Liver (tissue), 3 donors: ENCODE measurements at regions not wholly inside any gene's neighbourhood (a gene's known extent, or its start where the extent isn't known, plus 50 kb on each side); places are given as distances from the start of the nearest gene placed in this dataset.

Source experiments
- GABPA ChIP-seq, 2 donors: IDR thresholded peaks in 1 of 2; conservative IDR thresholded peaks in 1 of 2; 2 replicates each; pipeline ENCODE4 v1.6.1; 2016; ENCODE audit warnings: antibody characterized with exemption in 2 of 2, mild to moderate bottlenecking in 1 of 2, moderate library complexity in 1 of 2
- HNF4G ChIP-seq: IDR thresholded peaks from 2 replicates; pipeline ENCODE4 v1.6.1; 2016; ENCODE audit warnings: antibody characterized with exemption
- RAD21 ChIP-seq, 2 donors: IDR thresholded peaks; 2 replicates each; pipeline ENCODE4 v1.6.1; 2016; ENCODE audit warnings: antibody characterized with exemption in 2 of 2, mild to moderate bottlenecking in 2 of 2
- SP1 ChIP-seq: IDR thresholded peaks from 2 replicates; pipeline ENCODE4 v1.6.1; 2018; ENCODE audit warnings: antibody characterized with exemption, mild to moderate bottlenecking
- TAF1 ChIP-seq: conservative IDR thresholded peaks from 2 replicates; pipeline ENCODE4 v1.6.1; 2016; ENCODE audit warnings: antibody characterized with exemption, mild to moderate bottlenecking
- YY1 ChIP-seq: IDR thresholded peaks from 2 replicates; pipeline ENCODE4 v1.6.1; 2016; ENCODE audit warnings: antibody characterized with exemption, mild to moderate bottlenecking
- TF ChIP-seq, protein P1 (sequence below): fragments of 150-350 bp; IDR thresholded peaks from 2 replicates; pipeline ENCODE4 v1.5.1; 2017; ENCODE audit warnings: improper control_type of control experiment, low read depth, low read length; ENCODE audit not compliant: missing input control
- TF ChIP-seq, protein P2 (sequence below): IDR thresholded peaks from 2 replicates; pipeline ENCODE4 v1.6.1; 2016; ENCODE audit warnings: antibody characterized with exemption
- TF ChIP-seq, protein P3 (sequence below): IDR thresholded peaks from 2 replicates; pipeline ENCODE4 v1.6.1; 2016; ENCODE audit warnings: antibody characterized with exemption, mild to moderate bottlenecking
- TF ChIP-seq, protein P4 (sequence below): IDR thresholded peaks from 2 replicates; pipeline ENCODE4 v1.6.1; 2016; ENCODE audit warnings: antibody characterized with exemption
- donor health status: healthy.
- donor health status: healthy.

DNA sequence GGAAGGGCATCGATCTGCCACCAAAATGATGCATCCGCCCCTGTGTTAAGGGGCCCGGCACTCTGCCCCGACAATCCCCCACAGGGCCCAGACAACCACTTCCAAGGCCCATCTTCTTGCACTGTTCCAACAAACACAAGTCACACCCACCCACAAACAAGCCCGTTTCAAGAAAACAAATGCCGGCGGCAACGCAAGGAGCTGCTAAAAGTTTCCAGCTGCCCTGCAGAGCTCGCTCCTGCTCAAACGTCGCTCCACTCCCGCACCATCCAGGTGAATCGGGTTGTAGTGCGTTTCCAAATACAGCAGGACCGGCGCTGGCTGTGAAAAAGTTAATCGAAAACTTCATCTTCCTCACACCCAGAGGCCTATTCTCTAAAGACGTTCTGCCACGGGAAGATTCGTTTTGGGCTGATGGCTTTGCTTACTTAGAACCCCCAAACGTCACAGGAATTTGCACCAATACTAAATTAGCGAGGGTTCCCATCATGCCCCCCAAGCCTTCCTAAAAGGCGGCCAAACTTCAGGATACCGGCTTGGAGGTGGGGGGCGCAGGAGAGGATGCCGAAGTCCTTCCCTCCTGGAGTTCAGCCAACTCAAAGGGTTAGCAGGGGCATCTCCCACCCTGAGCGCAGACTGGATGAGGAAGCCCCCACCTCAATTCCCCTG lies 107.4 kb upstream of the DOCK9 start:
- TF ChIP-seq, protein P1, sequence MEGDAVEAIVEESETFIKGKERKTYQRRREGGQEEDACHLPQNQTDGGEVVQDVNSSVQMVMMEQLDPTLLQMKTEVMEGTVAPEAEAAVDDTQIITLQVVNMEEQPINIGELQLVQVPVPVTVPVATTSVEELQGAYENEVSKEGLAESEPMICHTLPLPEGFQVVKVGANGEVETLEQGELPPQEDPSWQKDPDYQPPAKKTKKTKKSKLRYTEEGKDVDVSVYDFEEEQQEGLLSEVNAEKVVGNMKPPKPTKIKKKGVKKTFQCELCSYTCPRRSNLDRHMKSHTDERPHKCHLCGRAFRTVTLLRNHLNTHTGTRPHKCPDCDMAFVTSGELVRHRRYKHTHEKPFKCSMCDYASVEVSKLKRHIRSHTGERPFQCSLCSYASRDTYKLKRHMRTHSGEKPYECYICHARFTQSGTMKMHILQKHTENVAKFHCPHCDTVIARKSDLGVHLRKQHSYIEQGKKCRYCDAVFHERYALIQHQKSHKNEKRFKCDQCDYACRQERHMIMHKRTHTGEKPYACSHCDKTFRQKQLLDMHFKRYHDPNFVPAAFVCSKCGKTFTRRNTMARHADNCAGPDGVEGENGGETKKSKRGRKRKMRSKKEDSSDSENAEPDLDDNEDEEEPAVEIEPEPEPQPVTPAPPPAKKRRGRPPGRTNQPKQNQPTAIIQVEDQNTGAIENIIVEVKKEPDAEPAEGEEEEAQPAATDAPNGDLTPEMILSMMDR, result no peak
- TF ChIP-seq, protein P2, sequence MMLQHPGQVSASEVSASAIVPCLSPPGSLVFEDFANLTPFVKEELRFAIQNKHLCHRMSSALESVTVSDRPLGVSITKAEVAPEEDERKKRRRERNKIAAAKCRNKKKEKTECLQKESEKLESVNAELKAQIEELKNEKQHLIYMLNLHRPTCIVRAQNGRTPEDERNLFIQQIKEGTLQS, result no peak
- TF ChIP-seq, protein P3, sequence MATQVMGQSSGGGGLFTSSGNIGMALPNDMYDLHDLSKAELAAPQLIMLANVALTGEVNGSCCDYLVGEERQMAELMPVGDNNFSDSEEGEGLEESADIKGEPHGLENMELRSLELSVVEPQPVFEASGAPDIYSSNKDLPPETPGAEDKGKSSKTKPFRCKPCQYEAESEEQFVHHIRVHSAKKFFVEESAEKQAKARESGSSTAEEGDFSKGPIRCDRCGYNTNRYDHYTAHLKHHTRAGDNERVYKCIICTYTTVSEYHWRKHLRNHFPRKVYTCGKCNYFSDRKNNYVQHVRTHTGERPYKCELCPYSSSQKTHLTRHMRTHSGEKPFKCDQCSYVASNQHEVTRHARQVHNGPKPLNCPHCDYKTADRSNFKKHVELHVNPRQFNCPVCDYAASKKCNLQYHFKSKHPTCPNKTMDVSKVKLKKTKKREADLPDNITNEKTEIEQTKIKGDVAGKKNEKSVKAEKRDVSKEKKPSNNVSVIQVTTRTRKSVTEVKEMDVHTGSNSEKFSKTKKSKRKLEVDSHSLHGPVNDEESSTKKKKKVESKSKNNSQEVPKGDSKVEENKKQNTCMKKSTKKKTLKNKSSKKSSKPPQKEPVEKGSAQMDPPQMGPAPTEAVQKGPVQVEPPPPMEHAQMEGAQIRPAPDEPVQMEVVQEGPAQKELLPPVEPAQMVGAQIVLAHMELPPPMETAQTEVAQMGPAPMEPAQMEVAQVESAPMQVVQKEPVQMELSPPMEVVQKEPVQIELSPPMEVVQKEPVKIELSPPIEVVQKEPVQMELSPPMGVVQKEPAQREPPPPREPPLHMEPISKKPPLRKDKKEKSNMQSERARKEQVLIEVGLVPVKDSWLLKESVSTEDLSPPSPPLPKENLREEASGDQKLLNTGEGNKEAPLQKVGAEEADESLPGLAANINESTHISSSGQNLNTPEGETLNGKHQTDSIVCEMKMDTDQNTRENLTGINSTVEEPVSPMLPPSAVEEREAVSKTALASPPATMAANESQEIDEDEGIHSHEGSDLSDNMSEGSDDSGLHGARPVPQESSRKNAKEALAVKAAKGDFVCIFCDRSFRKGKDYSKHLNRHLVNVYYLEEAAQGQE, result no peak
- TF ChIP-seq RAD21 (IDR thresholded peaks at IDR 0.05) (no peak), TAF1 (no peak), HNF4G (no peak), SP1 (no peak), YY1 (no peak), GABPA (IDR thresholded peaks at IDR 0.05 in 1 of 2, conservative IDR thresholded peaks at IDR 0.05 in 1 of 2) (no peak)
- TF ChIP-seq, protein P4, sequence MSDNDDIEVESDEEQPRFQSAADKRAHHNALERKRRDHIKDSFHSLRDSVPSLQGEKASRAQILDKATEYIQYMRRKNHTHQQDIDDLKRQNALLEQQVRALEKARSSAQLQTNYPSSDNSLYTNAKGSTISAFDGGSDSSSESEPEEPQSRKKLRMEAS, result no peak
